Neural progenitor cell (in vitro differentiated cells): ENCODE measurements at regions not wholly inside any gene's neighbourhood (a gene's known extent, or its start where the extent isn't known, plus 50 kb on each side); places are given as distances from the start of the nearest gene placed in this dataset.

ENCODE experiments used
- DNase-seq: peaks from one replicate; pipeline ENCODE4 v3.0.0-alpha.2; 2016; ENCODE audit warnings: low spot score
- H2AFZ ChIP-seq: fragments of 200-600 bp; sonication (generic); replicated peaks from 2 replicates; pipeline ENCODE4 v1.6.1; 2016; ENCODE audit warnings: antibody characterized with exemption
- H3F3A ChIP-seq: fragments of 200-600 bp; sonication (generic); 2 replicates; pipeline ENCODE4 v1.6.1; 2016; ENCODE audit warnings: antibody characterized with exemption, low read depth
- H3K27ac ChIP-seq: fragments of 200-600 bp; sonication (generic); 2 replicates; pipeline ENCODE4 v1.5.1; 2016; ENCODE audit warnings: mild to moderate bottlenecking
- H3K27me3 ChIP-seq: fragments of 200-600 bp; sonication (generic); 2 replicates; pipeline ENCODE4 v1.6.1; 2016; ENCODE audit warnings: mild to moderate bottlenecking, moderate library complexity
- H3K36me3 ChIP-seq: fragments of 200-600 bp; sonication (generic); 2 replicates; pipeline ENCODE4 v1.5.1; 2016
- H3K4me1 ChIP-seq: fragments of 200-600 bp; sonication (generic); 2 replicates; pipeline ENCODE4 v1.6.1; 2016; ENCODE audit warnings: mixed run types
- H3K4me2 ChIP-seq: fragments of 200-600 bp; sonication (generic); 2 replicates; pipeline ENCODE4 v1.6.1; 2016
- H3K4me3 ChIP-seq: fragments of 200-600 bp; sonication (generic); 2 replicates; pipeline ENCODE4 v1.5.1; 2016
- H3K79me2 ChIP-seq: fragments of 200-600 bp; sonication (generic); 2 replicates; pipeline ENCODE4 v1.6.1; 2016; ENCODE audit warnings: low read depth
- H3K9ac ChIP-seq: fragments of 200-600 bp; sonication (generic); 2 replicates; pipeline ENCODE4 v1.6.1; 2016
- H3K9me3 ChIP-seq: fragments of 200-600 bp; sonication (generic); 2 replicates; pipeline ENCODE4 v1.5.1; 2016; ENCODE audit warnings: low read depth
- H4K20me1 ChIP-seq: fragments of 200-600 bp; sonication (generic); 2 replicates; pipeline ENCODE4 v1.6.1; 2016; ENCODE audit warnings: low read depth
- H3K27ac Mint-ChIP-seq: 3 replicates; pipeline ENCODE4 v1.8.0; 2021; ENCODE audit warnings: mixed read lengths
- H3K27me3 Mint-ChIP-seq: 2 replicates; pipeline ENCODE4 v1.8.0; 2022; ENCODE audit warnings: low read depth, mild to moderate bottlenecking, inconsistent platforms, moderate library complexity, mixed read lengths; ENCODE audit not compliant: insufficient read depth
- H3K36me3 Mint-ChIP-seq: 3 replicates; pipeline ENCODE4 v1.8.0; 2021; ENCODE audit warnings: mixed read lengths
- H3K4me1 Mint-ChIP-seq: 3 replicates; pipeline ENCODE4 v1.8.0; 2021; ENCODE audit warnings: mixed read lengths
- H3K4me3 Mint-ChIP-seq: 3 replicates; pipeline ENCODE4 v1.8.0; 2021; ENCODE audit warnings: mild to moderate bottlenecking, moderate library complexity, mixed read lengths
- H3K9me3 Mint-ChIP-seq: 3 replicates; pipeline ENCODE4 v1.8.0; 2020; ENCODE audit warnings: mixed read lengths
- EZH2 ChIP-seq: fragments of 200-600 bp; sonication (generic); IDR thresholded peaks from 2 replicates; pipeline ENCODE4 v1.6.1; 2017; ENCODE audit warnings: antibody characterized with exemption, mild to moderate bottlenecking, moderate library complexity
- EZH2phosphoT487 ChIP-seq: fragments of 200-600 bp; sonication (generic); IDR thresholded peaks from 2 replicates; pipeline ENCODE4 v1.6.1; 2017; ENCODE audit warnings: antibody characterized with exemption
- TF ChIP-seq, protein P1 (sequence below): fragments of 200-600 bp; sonication (generic); IDR thresholded peaks from 2 replicates; pipeline ENCODE4 v1.5.1; 2017; ENCODE audit warnings: antibody characterized with exemption, mild to moderate bottlenecking

- H3K9ac ChIP-seq = no peak overlapping the region
- no peaks in the 10 kb centered on the region for H3K36me3 ChIP-seq
- H3K27me3 Mint-ChIP-seq = no peaks in the 10 kb centered on the region
- H3K4me3 Mint-ChIP-seq = no peak overlapping the region
- TF ChIP-seq EZH2 (no peak), EZH2phosphoT487 (no peak)
- TF ChIP-seq, protein P1, sequence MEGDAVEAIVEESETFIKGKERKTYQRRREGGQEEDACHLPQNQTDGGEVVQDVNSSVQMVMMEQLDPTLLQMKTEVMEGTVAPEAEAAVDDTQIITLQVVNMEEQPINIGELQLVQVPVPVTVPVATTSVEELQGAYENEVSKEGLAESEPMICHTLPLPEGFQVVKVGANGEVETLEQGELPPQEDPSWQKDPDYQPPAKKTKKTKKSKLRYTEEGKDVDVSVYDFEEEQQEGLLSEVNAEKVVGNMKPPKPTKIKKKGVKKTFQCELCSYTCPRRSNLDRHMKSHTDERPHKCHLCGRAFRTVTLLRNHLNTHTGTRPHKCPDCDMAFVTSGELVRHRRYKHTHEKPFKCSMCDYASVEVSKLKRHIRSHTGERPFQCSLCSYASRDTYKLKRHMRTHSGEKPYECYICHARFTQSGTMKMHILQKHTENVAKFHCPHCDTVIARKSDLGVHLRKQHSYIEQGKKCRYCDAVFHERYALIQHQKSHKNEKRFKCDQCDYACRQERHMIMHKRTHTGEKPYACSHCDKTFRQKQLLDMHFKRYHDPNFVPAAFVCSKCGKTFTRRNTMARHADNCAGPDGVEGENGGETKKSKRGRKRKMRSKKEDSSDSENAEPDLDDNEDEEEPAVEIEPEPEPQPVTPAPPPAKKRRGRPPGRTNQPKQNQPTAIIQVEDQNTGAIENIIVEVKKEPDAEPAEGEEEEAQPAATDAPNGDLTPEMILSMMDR = no peak
- H3F3A ChIP-seq = no peaks in the 10 kb centered on the region
- H3K9me3 ChIP-seq = no peaks in the 10 kb centered on the region
- no peaks in the 10 kb centered on the region for H3K9me3 Mint-ChIP-seq
- H3K4me2 ChIP-seq = no peak overlapping the region
- H3K4me1 Mint-ChIP-seq = no peaks in the 10 kb centered on the region
- peak overlapping the region; percentile 13 for H2AFZ ChIP-seq
- H3K27ac ChIP-seq = no peak overlapping the region
- no peaks in the 10 kb centered on the region for H3K79me2 ChIP-seq
- H4K20me1 ChIP-seq = no peaks in the 10 kb centered on the region
- H3K4me3 ChIP-seq = no peak overlapping the region
- H3K27ac Mint-ChIP-seq = no peak overlapping the region
- H3K36me3 Mint-ChIP-seq = no peaks in the 10 kb centered on the region
- H3K27me3 ChIP-seq = no peaks in the 10 kb centered on the region
- DNase-seq = no peak
- no peaks in the 10 kb centered on the region for H3K4me1 ChIP-seq
Measured at GRCh38 chr16:76956841-76957240, 234.1 kb upstream of the MON1B start.

DNA sequence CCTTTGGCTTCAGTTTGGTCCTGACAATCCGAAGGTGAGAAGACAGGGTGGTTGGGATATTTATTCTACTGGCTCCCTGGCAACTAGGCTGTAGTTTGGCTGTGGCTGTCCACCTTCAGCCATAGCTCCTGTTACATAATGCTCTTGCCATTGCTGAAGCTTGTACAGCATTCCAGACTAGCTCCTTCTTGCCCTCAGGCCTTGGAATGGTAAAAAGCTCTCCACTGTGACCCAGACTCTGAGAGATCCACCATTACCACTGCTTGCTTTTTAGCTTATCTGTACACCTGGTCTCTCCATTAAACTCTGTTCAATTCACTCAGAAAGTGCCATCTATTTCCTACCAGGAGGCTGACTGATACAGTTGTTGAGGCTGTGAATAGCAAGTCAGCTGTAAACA is 231.8 kb upstream of the MON1B start:
- no peak for DNase-seq
- Histone ChIP-seq H3K27ac (no peak overlapping the region), H3K9me3 (no peaks in the 10 kb centered on the region), H3K4me1 (no peaks in the 10 kb centered on the region), H3K9ac (no peak overlapping the region), H3K4me3 (no peak overlapping the region), H3K4me2 (no peak overlapping the region), H3K36me3 (no peaks in the 10 kb centered on the region), H4K20me1 (no peaks in the 10 kb centered on the region), H3F3A (no peaks in the 10 kb centered on the region), H3K27me3 (no peaks in the 10 kb centered on the region), H2AFZ (no peak overlapping the region), H3K79me2 (no peaks in the 10 kb centered on the region)
- Mint-ChIP-seq H3K27me3 (no peaks in the 10 kb centered on the region), H3K9me3 (no peaks in the 10 kb centered on the region), H3K4me1 (no peaks in the 10 kb centered on the region), H3K27ac (no peak overlapping the region), H3K4me3 (no peak overlapping the region), H3K36me3 (no peaks in the 10 kb centered on the region)
- TF ChIP-seq, protein P1 = no peak
- TF ChIP-seq EZH2phosphoT487 (no peak), EZH2 (no peak)

DNA sequence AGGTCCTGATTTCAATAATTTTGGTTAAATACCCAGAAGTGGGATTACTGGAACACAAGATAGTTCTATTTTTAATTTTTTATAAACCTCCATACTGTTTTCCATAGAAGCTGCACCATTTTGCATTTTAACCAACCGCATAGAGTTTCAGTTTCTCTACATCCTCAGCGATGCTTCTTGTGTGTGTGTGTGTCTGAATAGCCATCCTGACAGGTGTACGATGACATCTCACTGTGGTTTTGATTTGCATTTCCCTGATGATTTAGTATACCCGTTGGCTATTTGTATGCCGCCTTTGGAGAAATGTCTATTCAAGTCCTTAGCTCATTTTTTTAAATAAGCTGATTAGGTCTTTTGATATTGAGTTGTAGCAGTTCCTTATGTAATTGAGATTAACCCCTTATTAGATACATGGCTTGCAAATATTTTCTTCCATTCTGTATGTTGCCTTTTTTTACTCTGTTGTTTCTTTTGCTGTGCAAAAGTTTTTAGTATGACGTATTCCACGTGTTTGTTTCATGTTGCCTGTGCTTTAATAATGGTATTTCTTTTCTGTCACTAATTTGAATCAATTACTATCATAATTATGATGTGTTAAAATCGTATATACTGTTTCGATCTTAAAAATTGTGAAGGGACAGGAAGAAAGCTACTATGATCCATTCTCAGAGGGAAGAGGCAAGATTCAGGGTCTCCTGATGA is 227.2 kb upstream of the MON1B start:
- H3K27me3 Mint-ChIP-seq = no peaks in the 10 kb centered on the region
- H3F3A ChIP-seq = peaks cover 14% of the 10 kb centered on the region
- no peak overlapping the region for H3K27ac Mint-ChIP-seq
- no peak overlapping the region for H2AFZ ChIP-seq
- no peak overlapping the region for H3K9ac ChIP-seq
- H3K4me3 ChIP-seq = no peak overlapping the region
- H4K20me1 ChIP-seq = no peaks in the 10 kb centered on the region
- H3K4me1 ChIP-seq = peaks cover 12% of the 10 kb centered on the region
- H3K36me3 Mint-ChIP-seq = no peaks in the 10 kb centered on the region
- peaks cover 7% of the 10 kb centered on the region for H3K4me1 Mint-ChIP-seq
- no peak overlapping the region for H3K27ac ChIP-seq
- TF ChIP-seq, protein P1 = no peak
- TF ChIP-seq EZH2 (no peak), EZH2phosphoT487 (no peak)
- no peaks in the 10 kb centered on the region for H3K27me3 ChIP-seq
- no peaks in the 10 kb centered on the region for H3K36me3 ChIP-seq
- no peaks in the 10 kb centered on the region for H3K9me3 ChIP-seq
- no peak overlapping the region for H3K4me2 ChIP-seq
- DNase-seq = no peak
- no peaks in the 10 kb centered on the region for H3K9me3 Mint-ChIP-seq
- no peak overlapping the region for H3K4me3 Mint-ChIP-seq
- no peaks in the 10 kb centered on the region for H3K79me2 ChIP-seq
